HFF-Myc (cell line): ENCODE measurements at regions not wholly inside any gene's neighbourhood (a gene's known extent, or its start where the extent isn't known, plus 50 kb on each side); places are given as distances from the start of the nearest gene placed in this dataset.

Experiments
- DNase-seq: peaks from one replicate; pipeline ENCODE4 v3.0.0-alpha.2; 2011; ENCODE audit warnings: low read depth; ENCODE audit errors: extremely low read depth
- H3K4me3 ChIP-seq: replicated peaks from 2 replicates; pipeline ENCODE4 v1.5.1; 2011; ENCODE audit warnings: low read depth, mild to moderate bottlenecking, control low read depth, low read length
- CTCF ChIP-seq: IDR thresholded peaks from 2 replicates; pipeline ENCODE4 v1.5.1; 2012; ENCODE audit warnings: mild to moderate bottlenecking, low read depth, low read length, control low read depth; ENCODE audit errors: missing control alignments

GRCh38 chr3:95302044-95302443 lies 1239.2 kb downstream of the NSUN3 start:
- H3K4me3 ChIP-seq, result no peak overlapping the region
- no peak for TF ChIP-seq CTCF
- no peak for DNase-seq

GRCh38 chr3:95310560-95310959 lies 1247.7 kb downstream of the NSUN3 start:
- no peak for TF ChIP-seq CTCF
- H3K4me3 ChIP-seq, result no peak overlapping the region
- DNase-seq, result no peak

GRCh38 chr3:95311272-95311671 lies 1248.4 kb downstream of the NSUN3 start:
- H3K4me3 ChIP-seq, result no peak overlapping the region
- DNase-seq, result no peak
- TF ChIP-seq CTCF, result no peak

GRCh38 chr3:95312650-95313049 lies 1249.8 kb downstream of the NSUN3 start:
- H3K4me3 ChIP-seq, result no peak overlapping the region
- no peak for TF ChIP-seq CTCF
- DNase-seq, result no peak

GRCh38 chr3:95319921-95320494 lies 1257.1 kb downstream of the NSUN3 start:
- no peak for DNase-seq
- TF ChIP-seq CTCF, result no peak
- no peak overlapping the region for H3K4me3 ChIP-seq

GRCh38 chr3:95327478-95327877 lies 1264.6 kb downstream of the NSUN3 start:
- DNase-seq, result no peak
- no peak overlapping the region for H3K4me3 ChIP-seq
- no peak for TF ChIP-seq CTCF

GRCh38 chr3:95333826-95334225 lies 1271.0 kb downstream of the NSUN3 start:
- no peak for DNase-seq
- TF ChIP-seq CTCF, result no peak

More at GRCh38 chr3:95333826-95334225, 1271.0 kb downstream of the NSUN3 start:
- no peak overlapping the region for H3K4me3 ChIP-seq
